CD4-positive, alpha-beta T cell treated with Interleukin-15 for 1 hour (primary cell): ENCODE measurements at regions not wholly inside any gene's neighbourhood (a gene's known extent, or its start where the extent isn't known, plus 50 kb on each side); places are given as distances from the start of the nearest gene placed in this dataset.

Experiments
- DNase-seq: peaks from one replicate; pipeline ENCODE4 v3.0.0-alpha.2; 2020

- DNase-seq = no peak
These were observed 219.8 kb upstream of the MYT1L start for GRCh38 chr2:2550856-2551255.

- DNase-seq = no peak
These were observed 216.8 kb upstream of the MYT1L start for GRCh38 chr2:2547911-2548310.

GRCh38 chr2:2547451-2547850 lies 216.4 kb upstream of the MYT1L start:
- no peak for DNase-seq

- no peak for DNase-seq
These were observed 215.0 kb upstream of the MYT1L start for GRCh38 chr2:2546046-2546445.

- DNase-seq = no peak
These were observed 212.0 kb upstream of the MYT1L start for GRCh38 chr2:2542966-2543611.

- no peak for DNase-seq
These were observed 211.2 kb upstream of the MYT1L start for GRCh38 chr2:2542316-2542715.

- no peak for DNase-seq
These were observed 209.3 kb upstream of the MYT1L start for GRCh38 chr2:2540406-2540805.

GRCh38 chr2:2536416-2537056 lies 205.5 kb upstream of the MYT1L start:
- DNase-seq = no peak

- DNase-seq = no peak
These were observed 199.3 kb upstream of the MYT1L start for GRCh38 chr2:2530334-2530733.

GRCh38 chr2:2528846-2529245 lies 197.8 kb upstream of the MYT1L start:
- DNase-seq = no peak

- DNase-seq = no peak
These were observed 196.1 kb upstream of the MYT1L start for GRCh38 chr2:2527148-2527547.

- no peak for DNase-seq
These were observed 193.4 kb upstream of the MYT1L start for GRCh38 chr2:2524348-2524941.

- DNase-seq = no peak
These were observed 192.6 kb upstream of the MYT1L start for GRCh38 chr2:2523461-2524347.

GRCh38 chr2:2520401-2520811 lies 189.3 kb upstream of the MYT1L start:
- no peak for DNase-seq

GRCh38 chr2:2519381-2519780 lies 188.3 kb upstream of the MYT1L start:
- DNase-seq = no peak

- DNase-seq = no peak
These were observed 186.3 kb upstream of the MYT1L start for GRCh38 chr2:2517399-2517798.

GRCh38 chr2:2516386-2516785 lies 185.3 kb upstream of the MYT1L start:
- DNase-seq = no peak

GRCh38 chr2:2512931-2513330 lies 181.9 kb upstream of the MYT1L start:
- DNase-seq = no peak

- DNase-seq = no peak
These were observed 176.4 kb upstream of the MYT1L start for GRCh38 chr2:2507417-2507997.

GRCh38 chr2:2506536-2506935 lies 175.5 kb upstream of the MYT1L start:
- DNase-seq = no peak

- no peak for DNase-seq
These were observed 174.5 kb upstream of the MYT1L start for GRCh38 chr2:2505604-2506003.

- DNase-seq = no peak
These were observed 172.9 kb upstream of the MYT1L start for GRCh38 chr2:2503864-2504418.

- no peak for DNase-seq
These were observed 171.1 kb upstream of the MYT1L start for GRCh38 chr2:2502201-2502549.
